ENCODE measurements at regions not wholly inside any gene's neighbourhood (a gene's known extent, or its start where the extent isn't known, plus 50 kb on each side); places are given as distances from the start of the nearest gene placed in this dataset.
"Not testable (repeated sequence)": the region's sequence is repeated elsewhere in the genome, so short reads cannot be mapped to it uniquely, and the experiment has no call there.

DNA sequence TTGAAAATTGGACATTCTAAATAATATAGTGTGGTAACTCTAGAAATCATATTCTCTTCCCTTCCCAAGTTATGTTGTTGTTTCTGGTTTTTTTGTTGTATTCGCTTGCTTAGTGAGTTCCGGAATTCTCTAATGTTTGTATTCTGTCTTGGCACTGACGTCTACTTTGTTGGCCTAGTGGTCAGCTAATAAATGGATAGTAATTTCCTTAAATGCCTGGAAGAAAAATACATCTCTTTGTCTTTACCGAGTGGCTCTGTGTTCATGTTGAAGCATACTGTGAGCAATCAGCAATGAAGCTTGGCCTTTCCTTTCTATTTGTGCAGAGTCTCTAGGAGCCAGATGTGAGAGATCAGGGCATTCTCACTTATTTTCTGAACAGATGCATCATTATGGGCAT is 1225.7 kb downstream of the JRKL start:
- DNase-seq = no peak

GRCh38 chr11:97617031-97617430 is 1227.2 kb downstream of the JRKL start:
- no peak for DNase-seq

DNA sequence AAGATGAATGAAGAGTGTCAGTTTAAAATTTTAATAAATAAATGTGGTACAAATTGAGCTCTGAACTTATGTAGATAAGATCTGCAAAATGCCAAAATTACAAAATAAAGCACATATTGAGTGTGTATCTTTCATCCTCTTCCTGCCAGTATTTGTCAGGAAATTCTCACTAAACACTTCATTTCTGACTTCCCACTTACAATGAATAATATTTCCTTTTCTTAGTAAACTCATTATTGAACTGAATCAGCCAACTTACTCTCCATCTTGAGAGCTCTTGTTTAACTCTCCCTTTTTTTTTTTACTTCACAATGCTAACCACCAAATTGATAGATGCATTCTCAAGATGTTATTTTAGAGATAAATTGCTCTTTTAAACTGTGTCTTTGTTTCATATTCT is 1230.2 kb downstream of the JRKL start:
- DNase-seq = no peak

- no peak for DNase-seq
These were observed 1231.5 kb downstream of the JRKL start for GRCh38 chr11:97621282-97621681.

DNA sequence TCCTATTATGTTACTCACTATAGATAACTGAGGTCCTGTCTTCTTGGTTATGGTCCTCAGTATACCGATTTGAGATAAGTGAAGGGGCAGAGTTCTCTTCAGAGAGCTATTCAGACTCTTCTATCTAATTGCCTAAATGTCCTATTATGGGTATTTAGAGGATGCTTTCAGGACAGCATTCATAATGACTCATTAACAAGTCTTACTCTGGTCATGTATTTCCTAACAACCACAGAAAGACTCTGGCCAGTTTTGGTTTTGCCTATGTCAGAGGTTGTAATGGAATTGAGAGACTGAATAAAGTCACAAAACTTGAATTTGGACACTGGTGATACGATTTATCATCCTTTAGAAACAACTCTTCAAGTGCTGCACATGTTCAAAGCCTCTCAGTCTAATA is 1233.0 kb downstream of the JRKL start:
- DNase-seq = no peak

GRCh38 chr11:97636741-97637140 is 1246.9 kb downstream of the JRKL start:
- not testable (repeated sequence) for DNase-seq

- DNase-seq = no peak
These were observed 1247.9 kb downstream of the JRKL start for GRCh38 chr11:97637701-97638100.

DNA sequence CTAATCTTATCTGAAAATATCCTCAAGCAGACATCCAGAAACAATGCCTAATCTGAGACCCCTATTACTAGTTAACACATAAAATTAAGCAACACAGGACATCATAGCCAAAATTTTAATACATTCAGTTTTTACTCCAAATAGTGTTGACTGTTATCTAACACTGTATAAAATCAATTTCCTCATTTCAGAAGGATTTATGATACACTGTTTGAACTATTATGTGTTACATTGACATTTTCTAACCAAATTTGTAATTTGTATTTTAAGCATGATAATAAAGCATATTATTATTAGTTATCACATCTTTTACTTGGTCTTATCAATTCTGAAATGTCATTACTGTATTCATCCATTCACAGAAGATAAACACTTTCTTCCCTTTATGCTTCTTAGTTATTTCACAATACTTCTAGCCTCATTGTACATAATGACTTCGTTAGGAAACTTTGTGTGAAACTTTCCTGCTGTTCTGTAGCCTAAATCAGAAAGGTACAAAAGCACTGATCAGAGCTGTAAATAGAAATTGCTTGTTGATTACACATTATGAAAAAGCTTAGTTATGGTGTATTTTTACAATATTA is 1248.9 kb downstream of the JRKL start:
- no peak for DNase-seq

- no peak for DNase-seq
These were observed 1252.2 kb downstream of the JRKL start for GRCh38 chr11:97641988-97642387.

DNA sequence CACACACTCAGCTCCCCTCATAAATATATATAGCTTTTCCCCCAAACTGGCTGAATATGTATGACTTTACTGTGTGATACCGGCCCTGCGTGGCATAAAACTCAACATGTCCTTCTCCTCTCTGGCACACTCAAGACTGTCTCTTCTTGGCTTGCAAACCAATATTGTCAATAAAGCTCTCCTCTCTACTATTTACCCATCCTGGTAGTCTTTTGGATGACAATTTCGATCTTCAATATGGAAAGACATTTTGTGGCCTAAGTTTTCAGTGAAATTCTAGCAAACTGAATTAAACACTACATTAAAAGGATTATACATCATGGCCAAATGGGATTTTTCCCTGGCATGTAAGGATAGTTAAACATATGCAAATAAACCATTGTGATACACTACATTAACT is 1255.9 kb downstream of the JRKL start:
- no peak for DNase-seq

DNA sequence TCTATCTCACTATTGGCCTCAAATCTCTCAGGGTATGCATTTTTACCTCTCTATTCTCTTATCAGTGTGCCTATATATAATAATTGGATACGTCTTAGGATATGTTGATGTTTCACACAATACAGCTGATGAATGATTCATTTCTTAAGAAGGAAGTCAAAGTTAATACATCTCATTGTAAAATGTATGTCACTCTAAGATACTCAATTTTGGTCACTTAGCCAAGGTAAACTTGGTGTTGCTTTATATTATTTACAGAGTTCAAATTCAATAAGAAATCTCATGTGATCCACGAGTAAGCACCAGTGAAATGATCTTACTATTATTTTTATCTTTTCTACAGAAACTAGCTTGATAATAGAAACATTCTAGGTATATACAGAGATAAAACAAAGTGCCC is 1266.5 kb downstream of the JRKL start:
- DNase-seq = no peak

DNA sequence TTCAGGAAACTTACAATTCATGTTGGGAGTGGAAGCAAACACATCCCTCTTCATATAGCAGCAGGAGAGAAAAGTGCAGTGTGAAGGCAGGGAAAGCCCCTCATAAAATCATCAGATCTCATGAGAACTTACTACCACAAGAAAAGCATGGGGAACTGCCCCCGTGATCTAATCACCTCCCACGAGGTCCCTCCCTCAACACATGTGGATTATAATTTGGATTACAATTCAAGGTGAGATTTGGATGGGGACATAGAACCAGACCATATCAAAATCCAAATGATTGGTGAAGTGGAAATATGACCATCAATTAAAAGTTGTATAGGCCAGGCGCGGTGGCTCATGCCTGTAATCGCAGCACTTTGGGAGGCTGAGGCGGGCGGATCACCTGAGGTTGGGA is 1268.0 kb downstream of the JRKL start:
- DNase-seq = no peak

GRCh38 chr11:97667057-97667456 is 1277.2 kb downstream of the JRKL start:
- no peak for DNase-seq

- no peak for DNase-seq
These were observed 1293.9 kb downstream of the JRKL start for GRCh38 chr11:97683733-97684132.

DNA sequence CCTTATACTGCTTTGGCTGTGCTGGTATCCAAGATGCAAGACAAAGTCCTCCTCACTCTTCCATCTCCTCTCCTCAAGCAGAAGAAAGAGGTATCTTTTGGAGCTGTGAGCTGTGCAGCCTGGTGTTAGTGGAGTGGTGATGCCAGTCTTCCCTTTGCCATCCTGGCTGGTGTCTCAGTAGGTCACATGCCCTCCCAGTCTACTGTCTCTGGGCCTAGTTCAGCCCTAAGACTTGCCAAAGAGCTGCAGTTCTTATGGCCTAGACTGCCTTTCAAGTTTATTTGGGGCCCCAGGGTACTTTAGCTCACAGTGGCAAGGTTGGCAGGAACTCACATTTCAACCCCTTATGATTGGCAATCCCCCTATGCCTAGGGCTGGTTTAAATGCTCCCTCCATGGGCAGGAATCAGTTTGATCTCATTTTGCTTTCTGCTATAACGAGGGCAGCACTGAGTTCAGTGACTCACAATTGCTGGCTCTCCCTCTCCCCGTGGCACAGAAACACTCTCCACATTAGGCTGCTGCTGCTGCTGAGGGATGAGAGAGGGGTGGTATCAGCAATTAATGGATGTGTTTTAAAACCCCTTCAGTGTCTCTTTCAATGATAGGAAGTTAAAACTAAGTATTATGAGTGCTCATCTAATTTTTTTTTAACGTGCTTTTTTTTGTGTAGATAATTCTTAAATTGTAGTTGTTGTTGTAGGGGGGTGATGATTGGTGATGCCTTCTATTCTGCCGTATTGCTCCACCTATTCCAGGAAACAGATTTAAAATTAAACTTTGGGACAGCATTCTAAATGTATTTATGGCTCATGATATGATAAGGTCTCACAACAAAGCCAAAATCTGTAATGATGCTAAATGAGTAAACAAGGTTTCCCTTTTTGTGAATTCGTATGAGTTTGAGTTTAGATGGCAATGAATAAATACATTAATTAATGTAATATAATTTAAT is 1295.0 kb downstream of the JRKL start:
- DNase-seq = no peak

- no peak for DNase-seq
These were observed 1295.9 kb downstream of the JRKL start for GRCh38 chr11:97685695-97686094.

- no peak for DNase-seq
These were observed 1297.3 kb downstream of the JRKL start for GRCh38 chr11:97687111-97687510.

DNA sequence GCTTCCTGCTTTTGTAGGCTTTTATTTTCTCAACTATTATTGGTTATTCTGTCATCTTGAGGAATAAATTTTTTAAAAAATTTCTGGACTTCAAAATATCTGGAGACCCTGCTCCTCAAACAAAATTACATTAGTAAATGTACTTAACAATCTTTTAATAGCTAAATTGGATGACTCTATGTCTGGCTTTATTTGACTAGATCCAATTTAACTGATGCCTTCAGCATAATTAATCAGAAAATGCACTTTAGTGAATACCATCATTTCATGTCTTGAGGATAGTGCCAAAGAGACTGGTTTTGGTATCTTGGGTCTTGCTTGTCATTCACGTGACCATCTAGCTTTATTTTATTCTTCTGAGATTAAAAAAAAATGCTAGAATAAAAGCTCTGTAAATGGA is 1301.2 kb downstream of the JRKL start:
- no peak for DNase-seq

- DNase-seq = no peak
These were observed 1313.1 kb downstream of the JRKL start for GRCh38 chr11:97702951-97703350.

DNA sequence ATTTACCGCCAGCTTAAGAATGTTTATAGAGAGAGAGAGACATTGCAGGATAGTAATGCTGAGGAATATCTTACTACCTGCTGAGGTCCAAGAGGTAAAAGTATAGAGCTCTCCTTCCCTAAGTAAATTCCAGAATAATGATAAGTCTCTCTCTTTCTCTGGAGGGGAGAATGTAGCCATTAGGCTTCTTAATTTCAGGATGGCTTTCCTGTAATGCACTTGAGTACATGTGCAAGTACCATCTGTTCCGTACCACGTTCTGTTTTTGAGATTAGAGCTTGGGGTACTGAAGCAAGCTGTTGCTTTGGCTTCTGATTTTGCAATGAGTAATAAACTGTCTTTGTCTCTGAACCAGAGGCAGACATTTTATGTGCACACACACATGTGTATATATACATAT is 1314.0 kb downstream of the JRKL start:
- no peak for DNase-seq

DNA sequence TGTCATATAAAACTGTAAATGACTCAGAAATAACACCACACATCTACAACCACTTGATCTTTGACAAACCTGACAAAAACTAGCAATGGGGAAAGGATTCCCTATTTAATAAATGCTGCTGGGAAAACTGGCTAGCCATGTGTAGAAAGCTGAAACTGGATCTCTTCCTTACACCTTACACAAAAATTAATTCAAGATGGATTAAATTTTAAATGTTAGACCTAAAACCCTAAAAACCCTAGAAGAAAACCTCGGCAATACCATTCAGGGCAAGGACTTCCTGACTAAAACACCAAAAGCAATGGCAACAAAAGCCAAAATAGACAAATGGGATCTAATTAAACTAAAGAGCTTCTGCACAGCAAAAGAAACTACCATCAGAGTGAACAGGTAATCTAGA is 1315.3 kb upstream of the CNTN5 start:
- DNase-seq = peak in 2 of 3 donors; percentile 3 to 11

GRCh38 chr11:97717922-97718321 is 1302.8 kb upstream of the CNTN5 start:
- no peak for DNase-seq

GRCh38 chr11:97722065-97722464 is 1298.7 kb upstream of the CNTN5 start:
- DNase-seq = no peak

DNA sequence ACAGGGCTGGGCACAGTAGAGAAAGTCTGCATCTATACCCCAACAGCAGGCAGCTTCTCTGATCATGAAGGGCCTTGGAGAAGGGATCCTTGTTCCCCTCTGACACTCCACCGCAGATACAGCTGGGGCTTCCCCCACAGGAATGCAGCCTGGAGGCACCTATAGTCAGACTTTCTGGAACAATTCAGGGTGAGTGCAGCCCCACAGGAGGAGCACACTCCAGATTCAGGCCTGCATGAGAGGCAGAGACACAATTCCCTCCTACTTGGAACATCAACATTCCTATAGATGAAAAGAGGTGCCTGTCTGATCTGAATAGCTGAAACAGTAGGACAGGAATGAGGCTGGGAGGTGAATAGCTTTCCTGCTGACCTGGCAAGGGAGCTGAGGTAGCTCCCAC is 1298.0 kb upstream of the CNTN5 start:
- DNase-seq = no peak
